Cerebellar cortex (tissue), 1 donor: ENCODE measurements at regions not wholly inside any gene's neighbourhood (a gene's known extent, or its start where the extent isn't known, plus 50 kb on each side); places are given as distances from the start of the nearest gene placed in this dataset.
"Not testable (repeated sequence)": the region's sequence is repeated elsewhere in the genome, so short reads cannot be mapped to it uniquely, and the experiment has no call there.

Experiments used
- DNase-seq: peaks from one replicate; pipeline ENCODE4 v3.0.0-alpha.2; 2015; ENCODE audit warnings: low spot score

DNA sequence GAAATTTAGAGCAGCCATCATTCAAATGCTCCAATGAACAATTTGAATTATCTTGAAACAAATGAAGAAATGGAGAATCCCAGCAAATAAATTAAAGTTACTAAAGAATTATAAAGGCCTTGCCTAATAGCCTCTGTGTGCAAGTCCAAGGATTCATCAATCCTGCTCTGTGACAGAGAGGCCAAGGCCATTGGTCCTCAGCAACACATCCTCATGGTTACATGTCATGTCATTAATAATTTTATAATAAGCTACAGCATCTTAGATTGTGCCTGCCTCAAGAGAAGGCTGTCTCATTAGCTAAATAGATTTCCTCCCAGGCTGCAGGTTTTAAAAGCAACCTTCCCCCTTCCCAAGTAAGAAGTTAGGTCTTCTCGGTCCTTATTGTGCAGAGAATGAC lies 611.6 kb downstream of the FBXO15 start:
- no peak for DNase-seq

DNA sequence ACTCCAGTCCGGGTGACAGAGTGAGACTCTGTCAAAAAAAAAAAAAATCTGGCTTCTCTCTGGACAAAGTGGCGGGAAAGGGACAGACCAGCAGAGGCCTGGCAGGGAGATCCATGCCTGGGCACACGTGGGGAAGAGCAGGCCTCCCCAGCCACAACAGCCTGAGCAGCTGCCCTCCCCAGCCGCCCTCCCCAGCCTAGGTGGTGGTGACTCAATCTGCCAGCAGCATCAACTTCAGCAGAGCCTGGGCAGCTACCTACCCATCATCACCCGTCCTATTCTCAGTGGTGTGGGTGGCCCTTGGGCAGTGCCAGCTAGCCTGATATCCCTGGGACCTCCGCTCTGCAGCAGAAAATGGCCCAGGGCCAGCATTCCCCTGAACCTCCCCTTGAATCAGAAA lies 612.4 kb downstream of the FBXO15 start:
- DNase-seq = no peak

DNA sequence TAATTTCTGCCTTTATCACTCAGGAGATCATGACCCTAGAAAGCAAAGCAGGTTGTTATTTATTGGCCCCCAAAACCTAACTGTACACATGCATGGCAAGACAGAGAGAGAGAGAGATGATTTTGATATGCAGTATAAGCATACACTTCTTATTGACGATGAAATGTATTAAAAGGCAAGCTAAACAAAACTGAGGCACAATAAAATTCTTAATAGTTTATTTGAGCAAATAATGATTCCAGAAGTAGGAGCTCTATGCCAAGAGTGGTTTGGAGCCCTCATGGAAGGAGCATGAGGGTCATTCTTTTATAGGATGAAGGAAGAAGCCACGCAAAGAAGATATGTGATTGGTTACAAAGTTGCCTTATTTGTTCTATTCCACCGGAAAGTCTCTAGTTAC lies 616.0 kb downstream of the FBXO15 start:
- DNase-seq = no peak

DNA sequence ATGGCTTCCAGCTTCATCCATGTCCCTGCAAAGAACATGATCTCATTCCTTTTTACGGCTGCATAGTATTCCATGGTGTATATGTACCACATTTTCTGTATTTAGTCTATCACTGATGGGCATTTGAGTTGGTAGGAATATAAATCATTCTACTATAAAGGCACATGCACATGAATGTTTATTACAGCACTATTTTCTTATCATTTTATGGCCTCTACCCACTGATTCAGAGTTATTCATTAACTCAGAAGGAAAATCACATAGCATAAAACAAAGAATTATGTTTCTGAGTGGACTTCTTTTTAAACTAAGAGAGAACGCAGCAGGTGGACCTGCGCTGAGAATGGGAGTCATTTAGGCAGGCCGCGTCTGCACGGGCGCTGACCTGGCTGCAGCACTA lies 619.6 kb downstream of the FBXO15 start:
- no peak for DNase-seq

DNA sequence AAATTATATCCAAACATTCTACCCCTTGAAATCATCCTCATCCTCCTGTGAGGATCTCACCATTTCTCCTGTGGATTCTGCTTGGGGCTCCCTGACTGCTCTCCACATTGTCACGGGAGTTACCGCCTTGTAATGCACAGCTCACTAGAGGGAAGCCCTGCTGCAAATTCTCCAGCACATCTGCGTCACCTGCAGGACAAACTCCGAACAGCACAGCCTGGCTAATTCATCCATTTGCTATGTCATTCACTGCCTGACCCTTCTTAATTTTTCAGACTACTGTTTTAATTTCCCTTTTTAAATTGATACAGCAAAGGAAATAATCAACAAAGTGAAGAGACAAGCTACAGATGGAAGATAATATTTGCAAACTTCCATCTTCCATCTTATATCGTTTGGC lies 627.4 kb downstream of the FBXO15 start:
- no peak for DNase-seq

DNA sequence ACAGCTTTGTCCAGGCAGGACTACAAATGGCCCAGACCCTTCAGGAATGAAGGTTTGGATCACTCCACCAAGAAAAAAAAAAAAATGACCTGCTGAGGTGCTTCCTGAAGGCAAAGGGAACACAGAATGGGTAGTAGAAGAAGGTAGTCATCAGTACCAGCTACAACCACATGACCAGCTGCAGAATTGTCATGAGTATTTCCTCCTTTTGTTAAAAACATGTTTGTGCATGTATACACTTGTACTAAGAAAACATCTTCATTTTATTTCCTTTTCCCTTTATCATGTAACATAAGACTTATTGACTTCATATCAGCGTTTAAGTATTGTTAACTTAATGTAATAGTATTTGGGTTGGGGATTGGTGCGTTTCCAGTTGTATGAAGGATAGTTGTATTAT lies 631.6 kb downstream of the FBXO15 start:
- not testable (repeated sequence) for DNase-seq

DNA sequence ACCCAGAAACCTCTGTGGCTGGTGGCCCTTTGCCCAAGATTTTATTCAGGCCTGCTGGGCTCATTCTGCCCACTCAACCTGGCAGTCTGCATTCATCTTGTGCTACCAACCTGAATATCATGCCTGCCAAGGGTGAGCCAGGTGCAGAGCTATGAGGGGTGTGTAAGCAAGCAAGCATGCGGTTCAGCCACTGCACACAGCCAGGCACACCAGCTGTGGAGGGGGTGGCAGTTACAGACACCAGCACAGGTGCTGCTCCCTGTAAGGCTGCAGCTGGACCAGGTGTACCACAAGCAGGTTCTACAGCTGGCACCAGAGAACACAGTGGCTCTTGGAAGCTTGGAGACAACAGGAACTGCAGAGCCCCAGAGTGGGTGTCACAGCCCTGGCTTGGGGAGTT lies 633.2 kb downstream of the FBXO15 start:
- DNase-seq = no peak

DNA sequence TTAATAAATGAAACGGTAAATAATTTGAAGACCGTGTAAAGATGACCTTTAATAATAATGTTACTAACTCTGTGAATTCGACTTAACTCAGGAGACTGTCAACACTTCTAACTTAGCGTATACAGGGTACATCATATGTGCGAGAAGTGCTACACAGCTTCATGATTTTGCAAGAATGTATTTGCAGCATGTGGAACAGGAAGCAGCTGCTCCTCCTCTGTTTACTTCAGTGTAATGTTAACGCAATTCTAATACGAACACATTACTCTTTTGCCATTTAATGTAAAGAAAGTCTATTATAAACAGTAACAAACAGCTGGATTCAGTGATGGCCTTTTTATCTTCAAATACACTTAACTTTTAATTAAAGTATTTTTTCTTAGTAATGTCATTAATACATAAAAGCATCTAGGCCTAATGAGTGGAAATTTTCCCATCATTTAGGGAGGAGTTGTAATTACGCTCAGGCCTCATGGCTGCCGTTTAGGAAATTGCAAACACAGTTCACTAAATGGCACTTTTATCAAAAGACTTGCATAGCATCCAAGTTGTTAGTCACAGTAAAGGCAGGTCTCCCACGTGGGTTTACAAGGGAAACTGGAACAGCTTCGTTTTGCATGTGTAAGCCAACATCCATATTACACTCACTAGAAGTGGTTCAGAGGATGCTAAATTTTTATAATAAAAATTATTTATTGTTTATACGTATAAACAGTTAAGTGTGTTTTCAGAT lies 635.7 kb downstream of the FBXO15 start:
- no peak for DNase-seq

DNA sequence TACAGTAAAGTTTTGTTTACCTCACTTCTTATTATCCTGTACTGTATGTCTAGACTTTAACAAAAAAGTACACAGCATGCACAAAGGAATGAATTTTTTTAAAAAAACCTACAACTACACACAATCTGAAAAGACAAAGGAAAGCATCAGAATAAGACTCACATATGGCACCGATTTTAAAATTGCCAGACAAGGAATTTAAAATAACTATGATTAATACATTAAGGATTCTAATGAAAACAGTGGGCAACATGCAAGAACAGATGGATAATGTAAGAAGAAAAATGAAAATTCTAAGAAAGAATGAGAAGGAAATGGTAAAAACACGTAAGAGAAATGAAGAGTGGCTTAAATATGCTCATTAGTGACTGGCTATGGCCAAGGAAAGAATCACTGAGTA lies 638.2 kb downstream of the FBXO15 start:
- DNase-seq = no peak

DNA sequence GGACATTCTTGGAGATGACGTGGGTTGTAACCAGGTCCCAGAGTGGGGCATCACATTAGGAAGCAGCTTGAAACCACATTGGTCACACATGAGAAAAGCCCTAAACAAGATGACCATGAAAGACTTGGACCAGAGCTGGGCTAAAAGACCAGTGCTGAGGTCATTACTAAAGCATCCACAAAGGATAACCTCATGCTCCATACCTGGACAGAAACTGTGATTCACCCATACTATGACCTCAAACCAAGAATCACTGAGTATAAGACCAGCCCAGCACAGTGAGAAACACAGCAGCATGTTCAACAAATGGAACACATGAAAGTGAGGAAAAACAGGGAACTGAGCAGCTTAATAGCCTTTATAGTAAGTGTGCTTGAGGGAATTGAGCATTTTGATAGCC lies 635.5 kb upstream of the NETO1 start:
- DNase-seq = no peak

DNA sequence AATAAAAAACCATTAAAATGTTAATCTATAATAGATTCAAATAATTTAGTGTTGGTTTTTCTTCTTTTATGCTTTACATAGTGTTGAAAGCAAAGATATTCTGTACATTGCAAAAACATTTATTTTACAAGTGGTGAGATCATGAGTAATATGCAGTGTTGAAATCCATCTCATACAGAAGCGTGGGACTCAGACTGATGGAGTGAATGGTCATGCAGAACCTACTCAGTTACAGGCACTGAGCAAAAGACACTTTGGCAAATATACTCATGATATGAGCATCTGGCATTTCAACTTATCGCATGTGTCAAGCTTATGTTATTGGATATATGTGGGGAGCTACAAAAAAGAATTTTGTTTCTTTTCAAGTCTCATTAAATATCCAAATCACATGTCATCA lies 620.2 kb upstream of the NETO1 start:
- no peak for DNase-seq

DNA sequence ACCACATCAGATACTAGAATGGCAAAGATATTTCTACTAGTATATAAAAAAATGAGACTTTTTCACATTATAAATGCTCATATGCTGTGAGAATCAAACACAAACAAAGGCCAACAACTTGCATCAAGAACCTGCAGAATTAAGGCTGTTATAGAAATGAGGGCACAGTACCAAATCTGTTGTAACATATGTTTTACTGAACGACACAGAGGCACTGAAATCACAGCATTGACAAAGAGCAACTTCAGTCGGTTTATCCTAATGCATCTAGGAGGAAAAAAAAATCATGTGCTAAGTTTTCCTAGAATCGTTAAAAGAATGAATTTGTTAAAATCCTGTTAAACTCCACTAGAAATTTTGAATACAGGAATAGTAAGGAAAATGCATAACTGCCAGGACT lies 617.4 kb upstream of the NETO1 start:
- no peak for DNase-seq

DNA sequence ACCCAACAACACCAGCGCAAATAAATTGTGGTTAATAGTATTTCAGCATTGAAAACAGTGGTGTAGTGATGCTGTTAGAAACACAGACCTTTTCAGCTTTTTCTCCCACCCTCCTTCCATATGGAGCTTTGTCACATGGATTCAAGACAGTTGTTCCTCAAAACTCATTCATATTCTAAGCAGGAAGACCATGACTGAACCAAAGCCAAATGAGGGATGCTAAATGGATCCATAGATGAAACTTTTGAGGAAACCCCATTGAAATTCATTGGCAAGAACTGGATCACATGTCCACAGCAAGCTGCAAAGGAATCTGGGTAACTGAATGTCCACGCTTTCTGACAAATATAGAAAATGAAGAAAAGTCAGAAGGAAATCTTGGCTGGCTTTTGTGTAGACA lies 615.1 kb upstream of the NETO1 start:
- DNase-seq = no peak

DNA sequence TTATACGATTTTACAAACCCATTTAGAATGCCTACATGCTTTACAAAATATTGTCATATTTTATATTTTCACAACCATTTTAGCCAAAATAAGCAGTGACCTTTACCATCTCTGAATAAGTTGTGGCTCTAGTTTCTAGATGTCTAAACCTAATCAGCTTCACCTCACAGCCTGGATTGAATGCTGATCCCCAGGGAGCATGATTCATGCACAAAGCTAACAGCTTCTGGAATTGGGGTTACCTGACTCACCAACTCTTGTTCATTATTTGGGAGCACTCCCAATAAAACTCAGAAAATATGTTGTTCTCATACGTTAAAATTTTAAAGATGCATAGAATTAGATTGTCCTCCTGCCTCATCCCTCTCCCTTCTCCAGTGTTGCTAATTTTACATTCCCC lies 611.7 kb upstream of the NETO1 start:
- no peak for DNase-seq

DNA sequence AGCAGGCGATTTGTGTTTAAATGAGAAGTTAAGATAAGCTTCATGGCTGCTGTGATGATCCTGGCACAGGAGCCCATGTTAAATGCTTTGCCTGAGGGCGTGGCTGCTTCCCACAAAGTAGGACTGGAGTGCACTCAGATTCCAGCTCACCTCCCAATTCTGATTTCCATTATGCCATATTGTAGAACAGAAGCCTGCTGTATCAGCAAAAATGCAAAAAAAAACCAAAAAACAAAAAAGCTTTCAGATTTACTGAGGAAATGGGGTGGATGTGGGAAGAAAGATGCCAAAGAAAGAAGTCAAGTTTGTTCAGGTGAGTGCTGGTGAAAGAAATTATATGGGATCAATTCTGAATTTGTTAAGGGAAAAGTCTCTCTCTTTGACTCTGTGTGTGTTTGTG lies 610.4 kb upstream of the NETO1 start:
- no peak for DNase-seq

DNA sequence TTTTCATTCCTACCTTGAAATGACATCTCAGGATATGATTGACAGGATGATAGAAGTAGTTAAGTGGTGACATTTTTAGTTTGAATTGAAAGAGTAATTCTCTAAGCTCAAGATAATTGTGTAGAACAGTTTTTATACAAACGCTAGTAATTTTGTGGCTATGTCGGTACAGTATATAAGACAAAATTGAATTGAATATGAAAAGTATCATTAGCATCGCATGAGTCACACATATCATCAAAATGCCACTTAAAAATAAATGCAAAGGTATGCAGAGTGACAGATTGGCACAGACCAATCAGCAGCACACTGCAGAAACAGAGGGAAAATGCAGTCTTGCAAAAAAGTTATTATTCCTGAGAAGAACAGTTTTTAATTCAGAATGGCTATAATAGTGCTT lies 608.2 kb upstream of the NETO1 start:
- DNase-seq = no peak

DNA sequence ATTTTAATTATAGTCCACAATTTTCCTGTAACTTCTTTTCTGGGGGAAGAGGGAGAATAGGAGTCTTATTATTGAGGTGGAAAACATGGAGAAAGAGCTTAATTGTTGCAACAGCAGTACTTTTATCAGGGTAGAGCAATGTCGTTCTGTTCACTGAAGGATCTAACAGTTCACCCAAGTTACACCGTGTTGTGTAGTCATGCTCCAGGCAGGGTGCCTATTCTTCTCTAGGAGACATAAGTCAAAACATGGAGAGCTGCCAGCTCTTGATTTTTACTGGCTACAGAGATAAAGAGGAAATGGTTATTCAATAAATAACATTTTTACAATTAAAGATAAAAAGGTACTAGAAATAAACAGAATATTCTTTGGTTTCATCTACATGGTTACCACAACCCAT lies 594.3 kb upstream of the NETO1 start:
- DNase-seq = no peak

DNA sequence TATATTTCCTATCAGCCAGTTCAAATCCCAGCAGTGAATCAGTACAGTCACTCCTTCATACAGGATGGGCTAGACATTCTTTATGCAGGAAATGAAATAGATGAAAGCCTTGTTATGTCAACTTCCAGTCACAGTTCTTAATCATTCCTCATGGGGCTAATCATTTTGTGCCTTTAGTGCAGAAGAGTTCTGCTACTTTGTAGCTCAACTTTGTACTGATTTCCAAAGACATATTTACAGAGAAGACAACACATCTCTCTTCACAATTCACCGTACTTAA lies 593.9 kb upstream of the NETO1 start:
- no peak for DNase-seq

DNA sequence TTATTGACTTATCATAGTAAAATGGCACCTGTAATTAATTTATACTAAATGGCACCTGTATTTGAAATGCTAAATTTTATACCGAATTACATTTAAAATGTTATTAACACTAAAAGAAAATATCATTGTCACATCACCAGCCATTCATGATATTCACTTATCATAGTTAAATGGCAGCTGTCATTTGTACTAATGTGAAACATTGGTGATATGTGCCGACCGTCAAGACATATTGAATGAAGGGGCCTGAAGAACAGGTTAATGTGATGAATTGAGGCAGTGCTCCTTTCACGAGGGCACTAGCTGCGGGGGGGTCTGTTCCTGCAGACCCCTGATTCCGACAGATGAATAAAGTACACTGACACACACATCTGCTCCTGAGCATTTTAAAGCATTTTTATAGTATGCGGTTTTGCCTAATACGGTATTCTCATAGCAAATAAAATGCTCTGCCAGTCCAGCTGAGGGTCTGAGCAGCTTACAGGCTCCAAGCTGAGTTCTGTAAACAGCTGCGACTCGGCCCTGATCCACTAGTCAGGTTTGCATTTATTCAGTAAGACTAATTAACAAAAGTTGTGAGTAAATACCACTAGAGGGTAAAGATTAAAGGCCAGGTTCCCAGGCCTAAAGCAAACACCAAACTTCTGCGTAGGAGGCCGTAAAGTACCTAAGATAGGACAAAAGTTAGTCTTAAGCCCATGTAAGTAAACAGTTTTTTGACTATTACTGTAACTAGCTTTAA lies 593.4 kb upstream of the NETO1 start:
- no peak for DNase-seq

DNA sequence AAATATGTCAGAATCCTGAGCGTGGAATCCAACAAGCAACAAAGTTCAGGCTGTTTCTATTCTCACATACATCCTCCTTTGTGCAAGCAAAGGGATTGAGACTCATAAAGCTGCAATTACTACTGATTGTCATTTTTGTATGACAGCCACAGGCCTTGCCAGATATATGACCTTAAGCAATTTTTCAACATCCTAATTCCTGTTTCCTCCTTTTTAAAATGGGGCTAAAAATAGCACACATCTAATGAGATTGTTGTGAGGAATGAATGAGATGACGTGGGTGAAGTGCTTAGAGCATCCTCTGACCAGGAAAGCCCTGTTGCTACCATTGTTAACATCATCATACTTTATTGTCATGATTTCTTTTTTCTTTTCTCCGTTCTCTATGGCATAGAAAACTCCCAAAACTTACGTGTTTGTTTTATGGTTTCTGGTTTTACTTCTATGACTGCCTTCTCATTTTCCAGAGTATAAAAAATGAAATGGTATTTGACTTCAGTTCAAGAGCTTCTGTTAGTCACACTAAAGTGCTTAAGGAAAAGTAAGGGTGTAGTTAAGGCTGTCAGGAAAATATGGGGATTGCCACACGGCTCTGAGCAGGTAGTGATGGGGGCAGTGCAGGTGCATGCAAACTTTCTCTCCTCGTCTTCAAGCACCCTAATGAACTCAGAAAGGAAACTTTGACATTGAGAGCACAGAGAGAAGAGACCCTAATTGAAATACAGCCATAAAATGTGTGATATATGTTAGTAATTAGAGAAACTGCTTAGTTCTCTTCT lies 590.6 kb upstream of the NETO1 start:
- no peak for DNase-seq

DNA sequence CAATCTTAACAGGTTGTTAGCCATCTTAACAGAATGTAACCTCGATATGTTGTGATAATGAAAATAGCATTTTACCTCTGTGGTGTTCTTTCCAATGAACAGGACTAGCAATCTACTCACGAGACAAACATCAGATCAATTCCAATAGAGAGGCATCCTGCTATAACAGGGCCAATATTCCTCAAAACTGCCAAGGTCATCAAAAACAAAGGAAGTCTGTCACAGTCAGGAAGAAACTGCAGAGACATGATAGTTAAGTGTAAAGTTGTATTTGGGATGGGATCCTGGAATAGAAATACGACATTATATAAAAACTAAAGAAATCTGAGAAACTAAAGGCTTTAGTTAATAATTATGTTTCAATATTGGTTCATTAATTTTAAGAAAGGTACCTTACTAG lies 588.9 kb upstream of the NETO1 start:
- DNase-seq = no peak

DNA sequence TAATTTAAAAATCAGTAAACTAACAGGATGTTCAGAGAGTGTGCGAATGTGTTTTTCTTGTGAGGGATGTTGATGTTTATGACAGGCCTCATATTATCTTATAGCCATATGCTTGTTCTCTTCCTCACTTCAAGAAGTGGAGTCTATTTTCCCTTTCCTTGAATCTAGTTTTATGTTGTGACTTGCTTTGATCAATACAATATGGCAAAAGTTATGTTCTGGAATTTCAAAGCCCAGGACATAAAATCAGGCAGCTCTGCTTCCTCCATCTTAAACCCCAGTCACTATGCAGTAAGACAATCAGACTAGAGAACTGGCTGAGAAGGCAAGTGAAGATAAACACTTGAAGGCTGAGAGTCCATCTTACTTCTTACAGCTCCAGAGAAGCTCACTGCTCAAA lies 585.1 kb upstream of the NETO1 start:
- no peak for DNase-seq

DNA sequence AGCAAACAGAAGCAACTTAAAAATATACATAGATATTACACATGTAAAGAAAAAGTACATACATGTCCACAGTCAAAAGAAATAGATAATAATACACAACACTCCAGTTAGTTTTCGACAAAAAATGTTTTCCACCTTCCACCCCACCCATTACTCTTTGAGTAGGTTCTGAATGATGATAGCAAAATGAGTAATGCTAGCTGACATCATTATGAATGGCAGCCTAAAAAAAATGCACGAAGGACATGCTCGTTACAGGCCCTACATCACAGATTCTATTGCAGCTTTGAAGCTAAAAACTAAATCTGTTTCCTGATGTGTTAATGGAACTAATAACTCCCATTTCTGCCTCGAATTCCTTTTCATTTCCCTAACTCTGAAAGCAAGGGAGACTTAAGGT lies 578.7 kb upstream of the NETO1 start:
- DNase-seq = no peak

DNA sequence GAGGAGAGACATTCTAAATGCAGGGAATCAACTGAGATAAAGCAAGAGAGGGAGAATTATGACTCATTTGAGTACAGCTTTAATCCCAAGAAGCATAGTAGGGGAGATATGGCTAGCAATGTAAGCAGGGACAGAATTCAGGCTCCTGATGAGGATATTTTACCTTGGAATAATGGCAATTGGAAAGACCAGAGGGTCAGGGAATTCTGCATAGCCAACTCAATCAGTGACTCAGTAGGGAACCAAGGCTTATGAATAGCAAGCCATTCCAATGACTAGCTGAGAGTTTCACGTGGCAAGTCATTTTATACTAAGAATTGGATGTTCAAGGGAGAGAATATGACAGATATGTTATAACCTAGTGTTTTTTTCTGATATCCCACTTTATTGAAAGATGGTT lies 563.8 kb upstream of the NETO1 start:
- DNase-seq = no peak
